ENCODE measurements at regions not wholly inside any gene's neighbourhood (a gene's known extent, or its start where the extent isn't known, plus 50 kb on each side); places are given as distances from the start of the nearest gene placed in this dataset.

DNA sequence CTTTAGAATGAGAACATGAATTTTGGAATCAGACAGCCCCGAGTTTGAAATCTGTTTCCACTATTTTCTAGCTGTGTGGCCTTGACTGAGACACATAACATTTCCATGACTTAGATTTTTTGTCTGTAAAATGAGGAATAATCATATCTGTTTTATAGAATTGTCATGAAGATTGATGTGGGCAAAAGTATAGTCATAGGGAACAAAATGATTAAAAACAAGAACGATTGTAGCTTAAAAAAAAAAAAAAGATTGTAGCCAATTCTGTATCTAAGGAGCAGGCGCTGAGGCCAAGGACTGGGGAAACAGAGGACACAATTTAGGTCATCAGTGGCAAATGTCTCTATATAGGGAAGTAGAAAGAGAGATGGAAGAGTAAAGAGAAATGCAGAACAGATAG is 201.6 kb upstream of the C1QTNF7 start:
- TF ChIP-seq EP300 (IDR thresholded peaks at IDR 0.05) (no peak), POLR2A (IDR thresholded peaks at IDR 0.05) (no peak), POLR2AphosphoS5 (IDR thresholded peaks at IDR 0.05) (no peak)
- TF ChIP-seq, protein P1, sequence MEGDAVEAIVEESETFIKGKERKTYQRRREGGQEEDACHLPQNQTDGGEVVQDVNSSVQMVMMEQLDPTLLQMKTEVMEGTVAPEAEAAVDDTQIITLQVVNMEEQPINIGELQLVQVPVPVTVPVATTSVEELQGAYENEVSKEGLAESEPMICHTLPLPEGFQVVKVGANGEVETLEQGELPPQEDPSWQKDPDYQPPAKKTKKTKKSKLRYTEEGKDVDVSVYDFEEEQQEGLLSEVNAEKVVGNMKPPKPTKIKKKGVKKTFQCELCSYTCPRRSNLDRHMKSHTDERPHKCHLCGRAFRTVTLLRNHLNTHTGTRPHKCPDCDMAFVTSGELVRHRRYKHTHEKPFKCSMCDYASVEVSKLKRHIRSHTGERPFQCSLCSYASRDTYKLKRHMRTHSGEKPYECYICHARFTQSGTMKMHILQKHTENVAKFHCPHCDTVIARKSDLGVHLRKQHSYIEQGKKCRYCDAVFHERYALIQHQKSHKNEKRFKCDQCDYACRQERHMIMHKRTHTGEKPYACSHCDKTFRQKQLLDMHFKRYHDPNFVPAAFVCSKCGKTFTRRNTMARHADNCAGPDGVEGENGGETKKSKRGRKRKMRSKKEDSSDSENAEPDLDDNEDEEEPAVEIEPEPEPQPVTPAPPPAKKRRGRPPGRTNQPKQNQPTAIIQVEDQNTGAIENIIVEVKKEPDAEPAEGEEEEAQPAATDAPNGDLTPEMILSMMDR (IDR thresholded peaks at IDR 0.05): no peak
